NCI-H2081 (cell line): ENCODE measurements at regions not wholly inside any gene's neighbourhood (a gene's known extent, or its start where the extent isn't known, plus 50 kb on each side); places are given as distances from the start of the nearest gene placed in this dataset.
"Not testable (repeated sequence)": the region's sequence is repeated elsewhere in the genome, so short reads cannot be mapped to it uniquely, and the experiment has no call there.

Experiments
- DNase-seq, 2 experiments: peaks; one replicate each; lab custom pipeline; 2025; lab: John Stamatoyannopoulos, UW

GRCh38 chr16:29274055-29275035, 132.2 kb downstream of the NPIPB11 start:
- DNase-seq = not testable (repeated sequence)

- not testable (repeated sequence) for DNase-seq
Observed at GRCh38 chr16:29273298-29274054, 133.0 kb downstream of the NPIPB11 start.

- not testable (repeated sequence) for DNase-seq
Observed at GRCh38 chr16:29271721-29272675, 134.5 kb downstream of the NPIPB11 start.

GRCh38 chr16:29270923-29271322, 135.6 kb downstream of the NPIPB11 start:
- not testable (repeated sequence) for DNase-seq

- DNase-seq = not testable (repeated sequence)
Observed at GRCh38 chr16:29270033-29270432, 136.5 kb downstream of the NPIPB11 start.

- not testable (repeated sequence) for DNase-seq
Observed at GRCh38 chr16:29269192-29269811, 137.2 kb downstream of the NPIPB11 start.

GRCh38 chr16:29268785-29269191, 137.7 kb downstream of the NPIPB11 start:
- DNase-seq = not testable (repeated sequence)

- DNase-seq = not testable (repeated sequence)
Observed at GRCh38 chr16:29268348-29268747, 138.2 kb downstream of the NPIPB11 start.

- DNase-seq = not testable (repeated sequence)
Observed at GRCh38 chr16:29267891-29268290, 138.6 kb downstream of the NPIPB11 start.

- not testable (repeated sequence) for DNase-seq
Observed at GRCh38 chr16:29267055-29267619, 139.4 kb downstream of the NPIPB11 start.

- DNase-seq = not testable (repeated sequence)
Observed at GRCh38 chr16:29266612-29267011, 139.9 kb downstream of the NPIPB11 start.

GRCh38 chr16:29265255-29265853, 141.2 kb downstream of the NPIPB11 start:
- peak in 1 of 2 experiments; percentile 0 for DNase-seq

GRCh38 chr16:29264080-29264837, 142.3 kb downstream of the NPIPB11 start:
- DNase-seq = not testable (repeated sequence)

GRCh38 chr16:29262725-29263124, 143.8 kb downstream of the NPIPB11 start:
- DNase-seq = not testable (repeated sequence)

- DNase-seq = not testable (repeated sequence)
Observed at GRCh38 chr16:29261427-29262248, 144.9 kb downstream of the NPIPB11 start.

GRCh38 chr16:29260683-29261426, 145.7 kb downstream of the NPIPB11 start:
- DNase-seq = not testable (repeated sequence)

- not testable (repeated sequence) for DNase-seq
Observed at GRCh38 chr16:29259635-29260457, 146.7 kb downstream of the NPIPB11 start.
